ENCODE measurements at regions not wholly inside any gene's neighbourhood (a gene's known extent, or its start where the extent isn't known, plus 50 kb on each side); places are given as distances from the start of the nearest gene placed in this dataset.

- TF ChIP-seq CTCF (IDR thresholded peaks at IDR 0.05; ENCODE audit: low read depth, low read length, poor library complexity, severe bottlenecking): no peak
- TF ChIP-seq EZH2phosphoT487 (IDR thresholded peaks at IDR 0.05; ENCODE audit: borderline replicate concordance, low read length): no peak
Measured at GRCh38 chr2:107776362-107776761, 50.3 kb upstream of the RGPD4 start.
